GM21360 (cell line): ENCODE measurements at regions not wholly inside any gene's neighbourhood (a gene's known extent, or its start where the extent isn't known, plus 50 kb on each side); places are given as distances from the start of the nearest gene placed in this dataset.
"Not testable (repeated sequence)": the region's sequence is repeated elsewhere in the genome, so short reads cannot be mapped to it uniquely, and the experiment has no call there.

Experiments
- ATAC-seq: cut with Tn5 transposase; IDR thresholded peaks from one replicate; pipeline ENCODE4 v1.9.1; 2021; ENCODE audit warnings: mild to moderate bottlenecking, moderate library complexity; ENCODE audit not compliant: unreplicated experiment

GRCh38 chr12:73185403-73185802 lies 913.2 kb downstream of the TRHDE start:
- ATAC-seq, result no peak

DNA sequence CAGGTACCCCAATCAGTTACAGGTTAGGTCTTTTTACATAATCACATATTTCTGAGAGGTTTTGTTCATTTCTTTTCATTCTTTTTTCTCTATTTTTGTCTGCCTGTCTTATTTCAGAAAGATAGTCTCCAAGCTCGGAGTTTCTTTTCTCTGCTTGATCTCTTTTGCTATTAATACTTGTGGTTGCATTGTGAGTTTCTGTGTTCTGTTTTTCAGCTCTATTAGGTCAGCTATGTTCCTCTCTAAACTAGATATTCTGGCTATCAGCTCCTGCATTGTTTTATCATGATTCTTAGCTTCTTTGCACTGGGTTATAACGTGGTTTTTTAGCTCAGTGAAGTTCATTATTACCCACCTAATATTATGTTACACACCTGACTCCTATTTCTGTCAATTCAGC lies 914.1 kb downstream of the TRHDE start:
- ATAC-seq, result no peak

DNA sequence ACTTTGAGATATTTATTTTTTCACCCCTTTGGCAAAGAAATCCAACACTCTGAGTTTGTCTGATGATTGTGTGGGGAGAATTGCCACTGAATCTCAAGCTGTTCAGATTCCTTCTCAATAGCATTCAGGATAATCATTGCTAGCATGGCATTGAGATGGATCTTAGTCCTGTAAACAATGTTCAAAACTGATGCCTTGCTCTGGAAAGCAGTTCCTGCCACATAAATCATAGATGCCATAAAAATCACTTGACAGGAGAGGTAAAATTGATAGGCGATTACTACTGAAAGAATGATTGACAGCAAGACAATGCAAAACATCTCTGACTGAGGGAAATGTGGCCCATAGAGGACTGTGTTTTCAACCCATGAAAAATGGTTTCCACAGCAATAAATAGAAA lies 915.6 kb downstream of the TRHDE start:
- ATAC-seq, result no peak

- ATAC-seq, result no peak
Measured at GRCh38 chr12:73210548-73211204, 938.5 kb downstream of the TRHDE start.

- ATAC-seq, result no peak
Measured at GRCh38 chr12:73220951-73221350, 948.8 kb downstream of the TRHDE start.

DNA sequence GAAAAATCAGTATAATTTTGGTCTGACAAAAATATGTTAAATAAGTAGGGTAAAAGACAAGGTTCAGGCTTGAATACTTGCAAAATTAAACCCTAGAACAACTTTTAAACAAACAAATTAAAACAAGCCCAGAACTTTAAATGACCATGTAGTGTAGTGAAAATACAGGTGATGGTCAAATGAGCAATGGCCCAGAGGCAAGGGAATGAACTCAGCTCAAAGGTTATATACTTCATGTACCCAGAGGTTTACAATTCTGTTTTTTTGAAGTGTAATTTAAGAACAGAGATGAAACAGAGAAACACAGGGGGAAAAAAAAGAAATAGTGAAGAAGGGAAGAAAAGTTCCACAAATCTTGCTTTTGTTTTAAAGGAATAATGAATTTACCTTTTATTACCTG lies 949.2 kb downstream of the TRHDE start:
- ATAC-seq, result no peak

DNA sequence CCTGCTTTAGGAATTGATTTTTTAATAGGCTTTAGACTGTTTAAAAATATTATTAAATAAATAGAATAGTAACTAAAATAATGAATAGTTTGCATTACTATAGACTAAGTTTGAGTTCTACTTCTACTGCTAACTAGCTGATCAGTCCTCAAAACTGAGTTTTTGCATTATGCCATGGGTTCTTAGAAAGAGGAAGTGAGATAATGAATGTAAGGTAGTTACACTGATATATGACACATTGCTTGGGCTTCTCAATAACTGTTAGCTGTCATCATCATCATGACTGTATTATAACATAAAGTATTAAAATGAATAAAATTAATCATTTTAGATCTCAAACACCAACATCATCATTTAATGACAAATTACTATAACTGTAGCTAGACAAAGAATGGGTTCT lies 949.7 kb downstream of the TRHDE start:
- ATAC-seq, result no peak

DNA sequence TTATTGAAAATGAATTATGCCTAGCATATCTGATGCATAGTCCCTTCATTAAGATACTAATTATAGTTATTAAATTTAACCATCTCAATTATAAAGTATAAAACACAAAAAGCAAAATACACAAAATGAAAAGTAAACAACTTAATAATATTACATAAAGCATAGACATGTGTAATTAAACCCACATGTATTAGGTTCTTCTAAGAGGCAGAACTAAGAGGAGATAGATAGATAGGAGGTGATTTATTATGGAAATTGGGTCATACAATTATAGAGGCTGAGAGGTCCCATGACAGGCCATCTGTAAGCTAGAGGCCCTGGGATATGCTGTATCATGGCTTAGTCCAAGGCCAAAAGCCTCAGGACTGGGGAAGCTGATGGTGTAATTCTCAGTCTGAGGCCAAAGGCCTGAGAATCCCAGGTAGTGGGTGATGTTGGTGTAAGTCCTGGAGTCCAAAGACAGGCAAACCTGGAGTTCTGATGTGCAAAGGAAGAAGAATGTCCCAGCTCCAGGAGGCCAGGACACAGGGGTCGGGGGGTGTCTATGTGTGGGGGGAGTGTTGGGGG lies 953.3 kb downstream of the TRHDE start:
- ATAC-seq, result no peak

DNA sequence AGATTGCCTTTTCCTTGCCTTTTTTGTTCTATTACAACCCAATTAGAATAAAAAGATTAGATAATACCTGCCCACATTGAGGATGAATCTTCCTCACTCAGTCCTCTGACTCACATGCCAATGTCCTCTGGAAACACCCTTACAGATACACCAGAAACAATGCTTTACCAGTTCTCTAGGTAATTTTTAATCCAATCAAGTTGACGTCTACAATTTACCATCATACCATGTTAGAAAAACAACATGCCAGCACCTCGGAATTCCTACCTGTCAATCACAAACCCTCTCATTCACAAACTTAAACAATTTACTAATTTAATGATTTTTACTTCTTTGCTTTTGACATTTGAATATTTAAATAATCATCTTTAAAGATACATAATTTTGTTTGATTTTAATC lies 953.8 kb downstream of the TRHDE start:
- ATAC-seq, result no peak

- no peak for ATAC-seq
Measured at GRCh38 chr12:73226593-73226992, 954.4 kb downstream of the TRHDE start.

DNA sequence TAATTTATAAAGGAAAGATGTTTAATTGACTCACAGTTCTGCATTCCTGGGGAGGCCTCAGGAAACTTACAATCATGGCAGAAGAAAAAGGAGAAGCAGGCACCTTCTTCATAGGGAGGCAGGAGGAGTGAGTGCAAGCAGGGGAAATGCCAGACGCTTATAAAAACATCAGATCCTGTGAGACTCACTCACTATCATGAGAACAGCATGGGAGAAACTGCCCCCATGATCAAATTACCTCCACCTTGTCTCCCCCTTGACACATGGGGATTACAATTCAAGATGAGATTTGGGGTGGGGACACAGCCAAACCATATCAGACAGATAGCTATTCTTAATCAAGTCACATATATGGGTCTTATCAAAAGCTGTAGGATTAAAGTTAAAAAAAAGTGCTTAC lies 956.7 kb downstream of the TRHDE start:
- not testable (repeated sequence) for ATAC-seq

DNA sequence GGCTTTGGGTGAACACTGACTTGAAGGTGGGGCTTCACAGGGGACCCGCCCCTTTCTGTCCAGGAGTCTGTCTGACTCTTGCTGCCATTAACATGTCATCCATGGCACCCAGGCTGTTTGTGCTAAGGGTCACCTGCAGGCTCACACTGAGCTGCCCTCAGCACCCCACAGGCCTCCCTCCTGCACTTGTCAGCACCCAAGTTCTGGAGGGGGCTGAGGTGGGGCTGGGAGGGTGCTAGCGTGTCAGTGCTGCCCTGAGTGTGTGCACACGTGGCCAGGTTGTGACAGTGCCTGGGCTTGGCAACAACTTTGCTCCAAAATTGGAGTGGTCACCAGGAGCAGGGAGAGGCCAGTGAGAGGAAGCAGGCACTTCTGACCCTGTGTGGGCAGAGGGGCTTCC lies 963.2 kb downstream of the TRHDE start:
- no peak for ATAC-seq

DNA sequence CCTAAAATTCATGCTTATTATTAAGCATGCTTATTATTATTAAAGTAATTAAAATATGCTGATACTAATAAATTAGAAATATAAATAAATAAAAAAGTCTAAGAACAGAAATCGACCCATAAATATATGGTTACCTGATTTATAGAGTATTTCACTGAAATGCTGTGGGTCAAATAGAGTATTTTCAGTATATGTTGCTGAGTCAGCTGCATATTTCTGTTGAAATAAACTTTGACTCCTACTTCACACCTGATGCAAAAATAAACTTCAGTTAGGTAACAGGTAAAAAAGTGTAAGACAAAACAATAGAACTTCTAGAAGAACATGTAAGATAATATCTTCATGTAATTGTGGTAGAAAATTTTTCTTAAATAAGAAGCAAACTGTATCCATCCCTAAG lies 967.9 kb downstream of the TRHDE start:
- ATAC-seq, result no peak

- no peak for ATAC-seq
Measured at GRCh38 chr12:73262788-73263381, 990.7 kb downstream of the TRHDE start.

DNA sequence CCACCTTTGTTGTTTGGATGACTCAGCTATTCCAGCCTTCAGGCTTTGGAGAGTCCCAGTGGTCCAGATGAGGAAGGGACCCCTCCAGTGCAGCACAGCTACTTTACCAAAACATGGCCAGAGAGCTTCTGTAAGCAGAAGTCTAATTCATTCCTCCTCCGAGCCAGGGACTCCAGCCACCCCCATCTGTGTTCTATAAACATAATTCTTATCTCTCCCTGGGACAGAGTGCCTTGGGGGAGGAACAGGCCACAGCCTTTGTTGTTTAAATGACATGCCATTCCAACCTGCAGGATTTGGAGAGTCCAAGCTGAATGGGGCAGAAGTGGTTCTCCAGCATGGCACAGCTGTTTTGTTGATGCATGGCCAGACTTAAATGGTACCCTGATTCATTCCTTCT lies 994.0 kb downstream of the TRHDE start:
- no peak for ATAC-seq

- ATAC-seq, result no peak
Measured at GRCh38 chr12:73274976-73275375, 1002.8 kb downstream of the TRHDE start.

DNA sequence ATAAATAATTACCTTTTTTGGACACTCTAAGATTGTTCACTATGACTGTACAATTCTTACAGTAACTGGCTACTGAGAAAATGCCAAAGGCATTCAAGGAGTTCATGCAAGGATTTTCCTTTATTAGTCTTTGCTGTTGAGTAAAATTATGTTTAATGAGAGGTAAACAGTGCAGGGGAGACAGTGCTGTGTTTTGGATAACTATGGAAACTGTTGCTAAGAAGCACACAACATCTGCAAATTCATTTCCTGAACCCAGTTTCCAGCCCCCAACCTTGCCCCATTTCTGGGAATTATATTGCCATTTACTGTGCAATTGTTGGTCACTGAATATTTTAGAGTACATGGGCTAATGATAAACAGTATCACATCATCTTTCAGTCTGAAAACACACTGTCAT lies 1005.8 kb downstream of the TRHDE start:
- ATAC-seq, result no peak

- ATAC-seq, result no peak
Measured at GRCh38 chr12:73301530-73301929, 1029.4 kb downstream of the TRHDE start.

DNA sequence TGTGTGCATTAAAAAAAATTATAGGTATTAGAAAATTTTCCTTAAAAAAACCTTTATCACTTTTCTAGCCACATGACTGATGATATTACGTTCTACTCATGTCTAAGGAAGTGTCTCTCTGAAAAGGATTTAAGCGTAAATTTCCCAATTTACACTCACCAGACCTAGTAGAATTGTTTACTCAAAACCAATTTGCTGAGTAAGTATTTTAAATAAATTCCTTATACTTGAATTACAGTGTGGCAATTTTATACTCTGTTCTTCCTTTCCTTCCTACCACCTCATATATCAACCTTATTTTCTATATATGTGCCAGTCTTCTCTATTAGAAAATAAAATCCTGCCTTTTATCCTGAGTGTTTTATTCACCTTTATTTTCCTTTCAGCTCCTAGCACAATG lies 1035.1 kb downstream of the TRHDE start:
- no peak for ATAC-seq

- no peak for ATAC-seq
Measured at GRCh38 chr12:73308079-73308478, 1035.9 kb downstream of the TRHDE start.

GRCh38 chr12:73308747-73309146 lies 1036.6 kb downstream of the TRHDE start:
- ATAC-seq, result no peak

- no peak for ATAC-seq
Measured at GRCh38 chr12:73321319-73321718, 1049.1 kb downstream of the TRHDE start.

DNA sequence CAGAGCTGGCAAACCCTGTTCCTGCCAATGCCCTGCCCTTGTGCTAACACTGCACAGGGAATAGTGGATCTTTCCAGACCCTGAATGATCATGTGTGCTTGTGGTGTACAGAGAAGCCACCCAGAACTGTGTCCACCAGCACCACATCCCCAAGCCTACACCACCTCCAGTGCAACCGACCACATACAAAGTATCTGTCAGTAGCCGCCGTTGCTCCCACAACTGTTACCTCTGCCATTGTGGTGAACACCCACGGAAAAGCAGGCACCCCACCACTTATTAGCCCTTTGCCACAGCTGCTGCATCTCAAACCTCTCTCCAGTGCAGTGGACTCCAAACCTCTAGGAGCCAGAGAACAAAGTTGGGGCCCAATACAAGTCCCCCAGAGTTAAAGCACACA lies 1049.6 kb downstream of the TRHDE start:
- ATAC-seq, result no peak
